GM23248 (cell line): ENCODE measurements at regions not wholly inside any gene's neighbourhood (a gene's known extent, or its start where the extent isn't known, plus 50 kb on each side); places are given as distances from the start of the nearest gene placed in this dataset.

ENCODE experiments used
- EZH2 ChIP-seq: fragments of 200-600 bp; sonication (generic); IDR thresholded peaks from 2 replicates; pipeline ENCODE4 v1.6.1; 2018; ENCODE audit warnings: antibody characterized with exemption, mild to moderate bottlenecking; ENCODE audit not compliant: insufficient read depth, poor library complexity, severe bottlenecking
- EZH2phosphoT487 ChIP-seq: fragments of 200-600 bp; sonication (generic); IDR thresholded peaks from 2 replicates; pipeline ENCODE4 v1.6.1; 2018; ENCODE audit warnings: antibody characterized with exemption, moderate library complexity, mild to moderate bottlenecking, low read depth; ENCODE audit not compliant: insufficient read depth

DNA sequence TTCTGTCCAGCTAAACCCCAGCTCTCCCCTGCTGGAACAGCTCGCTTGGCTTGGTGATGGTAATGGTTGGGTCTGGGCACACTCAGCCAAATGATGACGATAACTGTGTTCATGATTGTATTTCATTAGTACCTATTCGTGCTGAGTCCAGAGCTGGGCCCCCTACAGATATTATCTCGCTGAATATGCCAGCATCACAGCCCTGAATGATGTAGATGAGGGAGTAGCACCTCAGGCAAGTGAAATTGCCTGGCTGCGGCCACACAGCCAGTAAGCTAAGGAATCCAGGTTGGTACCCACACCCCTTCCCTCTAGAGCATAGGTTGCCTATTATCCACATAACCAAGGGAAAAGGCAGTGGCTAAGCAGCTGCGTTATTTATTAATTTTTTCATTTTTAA is 163.5 kb downstream of the KTN1 start:
- TF ChIP-seq EZH2phosphoT487 (no peak), EZH2 (no peak)
